Right lobe of liver (tissue), 6 donors: ENCODE measurements at regions not wholly inside any gene's neighbourhood (a gene's known extent, or its start where the extent isn't known, plus 50 kb on each side); places are given as distances from the start of the nearest gene placed in this dataset.

Experiments used
- ATAC-seq, 4 donors: fragments of 200-7000 bp; cut with Tn5 transposase; one replicate each; pipeline ENCODE4 v1.9.1; 2020; ENCODE audit warnings: mild to moderate bottlenecking in 4 of 4, moderate library complexity in 4 of 4
- DNase-seq, 3 donors: peaks; one replicate each; pipeline ENCODE4 v3.0.0-alpha.2; 2020
- H3K27ac ChIP-seq, 3 donors: fragments of 200-600 bp; one replicate each; pipeline ENCODE4 v1.8.0; 2022
- H3K27me3 ChIP-seq, 2 donors: fragments of 200-600 bp; one replicate each; pipeline ENCODE4 v1.8.0; 2022
- H3K36me3 ChIP-seq, 4 donors: fragments of 200-600 bp; sonication (generic) in 1 of 4; one replicate each; pipeline versions ENCODE4 v1.5.1 to v1.8.0; 2017 to 2022; ENCODE audit warnings: control low read depth in 1 of 4
- H3K4me1 ChIP-seq, 4 donors: fragments of 200-600 bp; sonication (generic) in 1 of 4; one replicate each; pipeline versions ENCODE4 v1.5.1 to v1.8.0; 2017 to 2022; ENCODE audit warnings: control low read depth in 1 of 4
- H3K4me3 ChIP-seq, 3 donors: fragments of 200-600 bp; one replicate each; pipeline ENCODE4 v1.8.0; 2022
- H3K9me3 ChIP-seq, 4 donors: fragments of 200-600 bp; sonication (generic) in 1 of 4; one replicate each; pipeline versions ENCODE4 v1.5.1 to v1.8.0; 2017 to 2022; ENCODE audit warnings: control low read depth in 1 of 4
- CTCF ChIP-seq, 4 donors: fragments of 200-600 bp in 3 of 4; fragments of 450-650 bp in 1 of 4; IDR thresholded peaks; one replicate each; pipeline versions ENCODE4 v1.5.1 to v1.8.0; 2016 to 2022; ENCODE audit warnings: antibody characterized with exemption in 4 of 4, mild to moderate bottlenecking in 2 of 4
- POLR2A ChIP-seq: fragments of 450-650 bp; IDR thresholded peaks from one replicate; pipeline ENCODE4 v1.6.1; 2017; ENCODE audit warnings: antibody characterized with exemption, mild to moderate bottlenecking
- WGBS: methylation state at CpG from one replicate; pipeline ENCODE4 v1.1.6; 2018; ENCODE audit warnings: low coverage, low lambda C conversion rate; ENCODE audit not compliant: insufficient coverage; ENCODE audit errors: missing lambda C conversion rate; 5-methylcytosine and 5-hydroxymethylcytosine counted together
- intact Hi-C, 2 donors: fragments of 100-400 bp; cut with DNase I; formaldehyde crosslinking; loops; one replicate each; pipeline versions ENCODE4 v1.11.2 to v1.14.1; 2022
- donor health status: DM: no; HTN: yes; CAD: no.
- donor health status: DM: no; HTN: no; CAD: no.
- donor health status: DM: no; HTN: no; CAD: no.
- donor health status: DM: no; HTN: yes; CAD: no.
- donor health status: DM: no; HTN: yes; CAD: no.

- Histone ChIP-seq H3K36me3 (no peaks in the 10 kb centered on the region), H3K4me1 (no peaks in the 10 kb centered on the region), H3K27ac (no peak overlapping the region), H3K27me3 (no peaks in the 10 kb centered on the region), H3K9me3 (no peaks in the 10 kb centered on the region), H3K4me3 (no peak overlapping the region)
- intact Hi-C loops, result no loop called here
- 44% methylated on average over 3 of the region's 3 CpGs for WGBS
- DNase-seq (no peak), ATAC-seq (no peak)
- no peak for TF ChIP-seq CTCF (IDR thresholded peaks at IDR 0.05)
- no peak for TF ChIP-seq POLR2A
These were observed 670.4 kb downstream of the TOX3 start for GRCh38 chr16:51876601-51876875.

- 33% methylated on average over 11 of the region's 18 CpGs for WGBS
- H3K27ac ChIP-seq, result no peak overlapping the region
- H3K27me3 ChIP-seq, result no peaks in the 10 kb centered on the region
- H3K9me3 ChIP-seq, result no peaks in the 10 kb centered on the region
- DNase-seq (no peak), ATAC-seq (no peak)
- intact Hi-C loops, result no loop called here
- no peak overlapping the region for H3K4me3 ChIP-seq
- no peaks in the 10 kb centered on the region for H3K4me1 ChIP-seq
- TF ChIP-seq CTCF (IDR thresholded peaks at IDR 0.05), result no peak
- TF ChIP-seq POLR2A, result no peak
- H3K36me3 ChIP-seq, result no peaks in the 10 kb centered on the region
These were observed 670.9 kb downstream of the TOX3 start for GRCh38 chr16:51875834-51876600.

- no peaks in the 10 kb centered on the region for H3K36me3 ChIP-seq
- TF ChIP-seq CTCF (IDR thresholded peaks at IDR 0.05), result no peak
- TF ChIP-seq POLR2A, result no peak
- intact Hi-C loops, result no loop called here
- DNase-seq, result no peak
- H3K9me3 ChIP-seq, result no peaks in the 10 kb centered on the region
- no peaks in the 10 kb centered on the region for H3K4me1 ChIP-seq
- no peak for ATAC-seq
- H3K4me3 ChIP-seq, result no peak overlapping the region
- no peak overlapping the region for H3K27ac ChIP-seq
- no peaks in the 10 kb centered on the region for H3K27me3 ChIP-seq
These were observed 674.4 kb downstream of the TOX3 start for GRCh38 chr16:51872524-51872923.

GRCh38 chr16:51870296-51870854 lies 676.6 kb downstream of the TOX3 start:
- TF ChIP-seq POLR2A, result no peak
- no peak for TF ChIP-seq CTCF (IDR thresholded peaks at IDR 0.05)
- Histone ChIP-seq H3K4me1 (no peaks in the 10 kb centered on the region), H3K4me3 (no peak overlapping the region), H3K9me3 (no peaks in the 10 kb centered on the region), H3K36me3 (no peaks in the 10 kb centered on the region), H3K27me3 (no peaks in the 10 kb centered on the region), H3K27ac (no peak overlapping the region)
- DNase-seq (no peak), ATAC-seq (no peak)
- intact Hi-C loops, result no loop called here
- 86% methylated on average over 1 of the region's 2 CpGs for WGBS
